ENCODE measurements at regions not wholly inside any gene's neighbourhood (a gene's known extent, or its start where the extent isn't known, plus 50 kb on each side); places are given as distances from the start of the nearest gene placed in this dataset.

DNA sequence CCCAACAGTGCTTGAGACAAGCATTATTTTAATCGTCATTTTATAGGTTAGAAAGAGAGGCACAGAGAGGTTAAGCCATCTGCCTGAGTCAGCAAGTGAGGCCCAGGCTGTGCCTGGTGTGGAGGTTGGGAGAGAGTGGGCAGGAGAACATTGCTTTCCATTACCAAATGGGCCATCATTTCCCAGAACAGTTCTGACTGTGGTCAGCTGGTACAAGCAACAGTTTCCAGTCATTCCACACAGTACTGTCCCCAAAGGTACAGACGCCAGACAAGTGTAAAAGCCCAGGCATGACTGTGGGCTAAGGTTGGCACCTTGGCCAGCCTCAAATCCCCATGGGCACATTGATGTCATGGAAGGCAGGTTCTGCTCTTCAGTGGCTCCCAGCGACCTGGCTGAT, 98.2 kb upstream of the LCLAT1 start:
- H3K4me3 ChIP-seq: no peak overlapping the region
- FAIRE-seq: no peak
- DNase-seq (ENCODE audit: low read depth in 1 of 2, low spot score in 1 of 2): no peak
- WGBS (ENCODE audit: missing lambda C conversion rate): 52% methylated on average over 3 of the region's 3 CpGs
- no peak for ATAC-seq
- H3K4me1 ChIP-seq: no peaks in the 10 kb centered on the region
- H3K9me3 ChIP-seq: no peaks in the 10 kb centered on the region
- POLR2A ChIA-PET: no interaction called here
- no peak for TF ChIP-seq CHD2 (IDR thresholded peaks at IDR 0.05; ENCODE audit: low read length, partially characterized antibody)
- CTCF ChIA-PET: interaction anchor here (1.9 kb wide), 1 partner anchor 14 kb away, joined by 5 read pairs; no protein-coding TSS in a partner anchor
- no peak overlapping the region for H3K4me2 ChIP-seq
- no peak overlapping the region for H3K27ac ChIP-seq

DNA sequence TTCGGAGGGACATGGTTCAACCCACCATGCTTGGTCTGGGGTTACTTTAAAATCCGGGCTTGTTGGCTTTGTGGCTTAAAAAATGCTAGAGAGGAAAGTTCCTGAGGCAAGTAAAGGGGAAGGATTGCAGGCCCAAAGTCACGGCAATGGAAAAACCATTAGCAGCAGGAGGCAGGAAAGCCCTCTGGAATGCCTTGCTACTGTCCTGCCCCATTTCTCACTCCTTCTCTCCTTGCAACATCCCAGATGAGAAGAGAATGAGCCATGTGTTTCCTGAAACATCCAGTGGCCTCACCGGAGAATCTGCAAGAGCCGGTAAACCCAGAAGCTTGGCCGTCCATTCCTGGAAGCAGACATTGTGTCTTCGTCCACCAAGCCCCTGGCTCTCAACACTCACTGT, 97.4 kb upstream of the LCLAT1 start:
- CTCF ChIA-PET: interaction anchor here (0.8 to 1.9 kb wide), 3 partner anchors 9 to 110 kb away, joined by 3 to 6 read pairs (median 5); no protein-coding TSS in a partner anchor

DNA sequence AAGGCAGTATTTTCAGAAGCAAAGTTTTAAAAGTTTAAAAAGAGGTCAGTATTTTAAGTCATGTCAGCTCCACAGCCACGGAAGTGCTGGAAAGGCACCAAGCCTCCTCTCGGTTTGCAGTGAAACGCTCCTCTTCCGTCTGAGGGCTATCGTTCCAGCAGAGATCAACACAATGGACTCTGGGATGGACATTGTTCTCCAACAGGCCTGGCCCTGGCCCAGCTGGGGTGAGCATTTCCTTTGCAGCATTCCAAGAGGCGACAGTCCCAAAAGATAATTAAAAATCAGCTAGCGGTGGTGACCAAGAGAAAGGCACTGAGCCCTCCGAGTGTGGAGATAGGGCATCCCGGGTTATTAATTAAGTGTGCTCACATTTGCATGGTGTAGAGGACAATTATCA, 95.9 kb upstream of the LCLAT1 start:
- Histone ChIP-seq H3K4me3 (no peak overlapping the region), H3K4me2 (no peak overlapping the region), H3K4me1 (no peaks in the 10 kb centered on the region), H3K27ac (no peak overlapping the region), H3K9me3 (no peaks in the 10 kb centered on the region)
- ATAC-seq: no peak
- no peak for FAIRE-seq
- ChIA-PET CTCF (interaction anchor here (1.2 to 1.7 kb wide), 4 partner anchors 8 to 68 kb away, joined by 3 to 6 read pairs (median 4); no protein-coding TSS in a partner anchor), POLR2A (no interaction called here)
- TF ChIP-seq RCOR1 (IDR thresholded peaks at IDR 0.05; ENCODE audit: low read depth, low read length) (no peak), CBX2 (IDR thresholded peaks at IDR 0.05; ENCODE audit: borderline replicate concordance, low read depth) (no peak), CBX8 (IDR thresholded peaks at IDR 0.05) (no peak), JUN (IDR thresholded peaks at IDR 0.05) (no peak), BHLHE40 (IDR thresholded peaks at IDR 0.05; ENCODE audit: low read depth, low read length) (no peak), TP53 (CRISPR knock-in tag; IDR thresholded peaks at IDR 0.05) (no peak), HOXA7 (CRISPR knock-in tag; IDR thresholded peaks at IDR 0.05) (no peak), RARB (CRISPR knock-in tag; IDR thresholded peaks at IDR 0.05) (no peak), ZC3H11A (IDR thresholded peaks at IDR 0.05) (no peak), FOXS1 (CRISPR knock-in tag; IDR thresholded peaks at IDR 0.05) (no peak), HDAC2 (IDR thresholded peaks at IDR 0.05) (no peak)
- TF ChIP-seq, protein P1, sequence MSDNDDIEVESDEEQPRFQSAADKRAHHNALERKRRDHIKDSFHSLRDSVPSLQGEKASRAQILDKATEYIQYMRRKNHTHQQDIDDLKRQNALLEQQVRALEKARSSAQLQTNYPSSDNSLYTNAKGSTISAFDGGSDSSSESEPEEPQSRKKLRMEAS (IDR thresholded peaks at IDR 0.05): no peak
- TF ChIP-seq, protein P2, sequence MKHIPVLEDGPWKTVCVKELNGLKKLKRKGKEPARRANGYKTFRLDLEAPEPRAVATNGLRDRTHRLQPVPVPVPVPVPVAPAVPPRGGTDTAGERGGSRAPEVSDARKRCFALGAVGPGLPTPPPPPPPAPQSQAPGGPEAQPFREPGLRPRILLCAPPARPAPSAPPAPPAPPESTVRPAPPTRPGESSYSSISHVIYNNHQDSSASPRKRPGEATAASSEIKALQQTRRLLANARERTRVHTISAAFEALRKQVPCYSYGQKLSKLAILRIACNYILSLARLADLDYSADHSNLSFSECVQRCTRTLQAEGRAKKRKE (CRISPR knock-in tag; IDR thresholded peaks at IDR 0.05; ENCODE audit: low read depth): no peak
- TF ChIP-seq, protein P3, sequence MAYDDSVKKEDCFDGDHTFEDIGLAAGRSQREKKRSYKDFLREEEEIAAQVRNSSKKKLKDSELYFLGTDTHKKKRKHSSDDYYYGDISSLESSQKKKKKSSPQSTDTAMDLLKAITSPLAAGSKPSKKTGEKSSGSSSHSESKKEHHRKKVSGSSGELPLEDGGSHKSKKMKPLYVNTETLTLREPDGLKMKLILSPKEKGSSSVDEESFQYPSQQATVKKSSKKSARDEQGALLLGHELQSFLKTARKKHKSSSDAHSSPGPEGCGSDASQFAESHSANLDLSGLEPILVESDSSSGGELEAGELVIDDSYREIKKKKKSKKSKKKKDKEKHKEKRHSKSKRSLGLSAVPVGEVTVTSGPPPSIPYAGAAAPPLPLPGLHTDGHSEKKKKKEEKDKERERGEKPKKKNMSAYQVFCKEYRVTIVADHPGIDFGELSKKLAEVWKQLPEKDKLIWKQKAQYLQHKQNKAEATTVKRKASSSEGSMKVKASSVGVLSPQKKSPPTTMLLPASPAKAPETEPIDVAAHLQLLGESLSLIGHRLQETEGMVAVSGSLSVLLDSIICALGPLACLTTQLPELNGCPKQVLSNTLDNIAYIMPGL (CRISPR knock-in tag; IDR thresholded peaks at IDR 0.05; ENCODE audit: borderline replicate concordance): no peak
- TF ChIP-seq, protein P4, sequence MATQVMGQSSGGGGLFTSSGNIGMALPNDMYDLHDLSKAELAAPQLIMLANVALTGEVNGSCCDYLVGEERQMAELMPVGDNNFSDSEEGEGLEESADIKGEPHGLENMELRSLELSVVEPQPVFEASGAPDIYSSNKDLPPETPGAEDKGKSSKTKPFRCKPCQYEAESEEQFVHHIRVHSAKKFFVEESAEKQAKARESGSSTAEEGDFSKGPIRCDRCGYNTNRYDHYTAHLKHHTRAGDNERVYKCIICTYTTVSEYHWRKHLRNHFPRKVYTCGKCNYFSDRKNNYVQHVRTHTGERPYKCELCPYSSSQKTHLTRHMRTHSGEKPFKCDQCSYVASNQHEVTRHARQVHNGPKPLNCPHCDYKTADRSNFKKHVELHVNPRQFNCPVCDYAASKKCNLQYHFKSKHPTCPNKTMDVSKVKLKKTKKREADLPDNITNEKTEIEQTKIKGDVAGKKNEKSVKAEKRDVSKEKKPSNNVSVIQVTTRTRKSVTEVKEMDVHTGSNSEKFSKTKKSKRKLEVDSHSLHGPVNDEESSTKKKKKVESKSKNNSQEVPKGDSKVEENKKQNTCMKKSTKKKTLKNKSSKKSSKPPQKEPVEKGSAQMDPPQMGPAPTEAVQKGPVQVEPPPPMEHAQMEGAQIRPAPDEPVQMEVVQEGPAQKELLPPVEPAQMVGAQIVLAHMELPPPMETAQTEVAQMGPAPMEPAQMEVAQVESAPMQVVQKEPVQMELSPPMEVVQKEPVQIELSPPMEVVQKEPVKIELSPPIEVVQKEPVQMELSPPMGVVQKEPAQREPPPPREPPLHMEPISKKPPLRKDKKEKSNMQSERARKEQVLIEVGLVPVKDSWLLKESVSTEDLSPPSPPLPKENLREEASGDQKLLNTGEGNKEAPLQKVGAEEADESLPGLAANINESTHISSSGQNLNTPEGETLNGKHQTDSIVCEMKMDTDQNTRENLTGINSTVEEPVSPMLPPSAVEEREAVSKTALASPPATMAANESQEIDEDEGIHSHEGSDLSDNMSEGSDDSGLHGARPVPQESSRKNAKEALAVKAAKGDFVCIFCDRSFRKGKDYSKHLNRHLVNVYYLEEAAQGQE (IDR thresholded peaks at IDR 0.05): no peak
- no peak for DNase-seq (ENCODE audit: low read depth in 1 of 2, low spot score in 1 of 2)
- WGBS (ENCODE audit: missing lambda C conversion rate): 84% methylated on average over 9 of the region's 9 CpGs

More for the DNA sequence above, 97.4 kb upstream of the LCLAT1 start:
- POLR2A ChIA-PET: no interaction called here
- no peak for TF ChIP-seq FOXS1 (CRISPR knock-in tag; IDR thresholded peaks at IDR 0.05)
- no peak for TF ChIP-seq NPAS2 (CRISPR knock-in tag; IDR thresholded peaks at IDR 0.05; ENCODE audit: borderline replicate concordance)
- no peak for TF ChIP-seq CHD2 (IDR thresholded peaks at IDR 0.05; ENCODE audit: low read length, partially characterized antibody)
- TF ChIP-seq CBX8 (IDR thresholded peaks at IDR 0.05): no peak
- TF ChIP-seq NR3C1 (IDR thresholded peaks at IDR 0.05): no peak
- TF ChIP-seq PHF8 (IDR thresholded peaks at IDR 0.05; ENCODE audit: borderline replicate concordance, low read depth): no peak
- TF ChIP-seq CHD4 (IDR thresholded peaks at IDR 0.05; ENCODE audit: borderline replicate concordance): no peak
- TF ChIP-seq GATA3 (IDR thresholded peaks at IDR 0.05; ENCODE audit: borderline replicate concordance): no peak
- no peak for TF ChIP-seq TFCP2L1 (CRISPR knock-in tag; IDR thresholded peaks at IDR 0.05)
- TF ChIP-seq, protein P1 (IDR thresholded peaks at IDR 0.05): no peak
- TF ChIP-seq EHF (CRISPR knock-in tag; IDR thresholded peaks at IDR 0.05): no peak
- TF ChIP-seq ZNF302 (CRISPR knock-in tag; IDR thresholded peaks at IDR 0.05): no peak
- TF ChIP-seq NFE2L2 (conservative IDR thresholded peaks at IDR 0.05; ENCODE audit: low read length): no peak
- TF ChIP-seq, protein P2 (CRISPR knock-in tag; IDR thresholded peaks at IDR 0.05; ENCODE audit: low read depth): no peak
- TF ChIP-seq RARB (CRISPR knock-in tag; IDR thresholded peaks at IDR 0.05): no peak
- no peak for TF ChIP-seq RCOR1 (IDR thresholded peaks at IDR 0.05; ENCODE audit: low read depth, low read length)
- Histone ChIP-seq H3K4me3 (no peak overlapping the region), H3K4me2 (no peak overlapping the region), H3K4me1 (no peaks in the 10 kb centered on the region), H3K9me3 (no peaks in the 10 kb centered on the region), H3K27ac (no peak overlapping the region)
- ATAC-seq (no peak), FAIRE-seq (no peak), DNase-seq (ENCODE audit: low read depth in 1 of 2, low spot score in 1 of 2) (no peak)
- 80% methylated on average over 7 of the region's 7 CpGs for WGBS (ENCODE audit: missing lambda C conversion rate)
